Smooth muscle cell (in vitro differentiated cells): ENCODE measurements at regions not wholly inside any gene's neighbourhood (a gene's known extent, or its start where the extent isn't known, plus 50 kb on each side); places are given as distances from the start of the nearest gene placed in this dataset.

Experiments used
- DNase-seq: peaks from one replicate; lab custom pipeline; 2025; ENCODE audit not compliant: unreplicated experiment; lab: John Stamatoyannopoulos, UW
- H2AFZ ChIP-seq: fragments of 200-600 bp; sonication (generic); 2 replicates; pipeline ENCODE4 v1.6.0; 2016; ENCODE audit warnings: antibody characterized with exemption, low read depth, mild to moderate bottlenecking
- H3F3A ChIP-seq: fragments of 200-600 bp; sonication (generic); 2 replicates; pipeline ENCODE4 v1.6.0; 2017; ENCODE audit warnings: antibody characterized with exemption, low read depth
- H3K27ac ChIP-seq: fragments of 200-600 bp; sonication (generic); 2 replicates; pipeline ENCODE4 v1.5.1; 2016; ENCODE audit warnings: low read depth, mild to moderate bottlenecking
- H3K27me3 ChIP-seq: fragments of 200-600 bp; sonication (generic); 2 replicates; pipeline ENCODE4 v1.6.1; 2016; ENCODE audit warnings: low read depth, mild to moderate bottlenecking
- H3K36me3 ChIP-seq: fragments of 200-600 bp; sonication (generic); 2 replicates; pipeline ENCODE4 v1.5.1; 2016; ENCODE audit warnings: low read depth
- H3K4me1 ChIP-seq: fragments of 200-600 bp; sonication (generic); 2 replicates; pipeline ENCODE4 v1.5.1; 2016; ENCODE audit warnings: low read depth
- H3K4me2 ChIP-seq: fragments of 200-600 bp; sonication (generic); 2 replicates; pipeline ENCODE4 v1.6.0; 2016; ENCODE audit warnings: mild to moderate bottlenecking
- H3K4me3 ChIP-seq: fragments of 200-600 bp; sonication (generic); 2 replicates; pipeline ENCODE4 v1.5.1; 2016; ENCODE audit warnings: mild to moderate bottlenecking
- H3K79me2 ChIP-seq: fragments of 200-600 bp; sonication (generic); 2 replicates; pipeline ENCODE4 v1.6.0; 2016; ENCODE audit warnings: low read depth, mild to moderate bottlenecking
- H3K9ac ChIP-seq: fragments of 200-600 bp; sonication (generic); 2 replicates; pipeline ENCODE4 v1.6.0; 2016; ENCODE audit warnings: low read depth
- H3K9me3 ChIP-seq: fragments of 200-600 bp; sonication (generic); replicated peaks from 2 replicates; pipeline ENCODE4 v1.5.1; 2016; ENCODE audit warnings: low read depth
- H4K20me1 ChIP-seq: fragments of 200-600 bp; sonication (generic); 2 replicates; pipeline ENCODE4 v1.6.0; 2016; ENCODE audit warnings: low read depth
- CTCF ChIP-seq: fragments of 200-600 bp; sonication (generic); IDR thresholded peaks from 2 replicates; pipeline ENCODE4 v1.5.1; 2017; ENCODE audit warnings: borderline replicate concordance, mild to moderate bottlenecking, antibody characterized with exemption; ENCODE audit not compliant: insufficient read depth, poor library complexity, severe bottlenecking
- WGBS: methylation state at CpG from one replicate; pipeline ENCODE4 v1.1.7; 2016; ENCODE audit warnings: low lambda C conversion rate; 5-methylcytosine and 5-hydroxymethylcytosine counted together

DNA sequence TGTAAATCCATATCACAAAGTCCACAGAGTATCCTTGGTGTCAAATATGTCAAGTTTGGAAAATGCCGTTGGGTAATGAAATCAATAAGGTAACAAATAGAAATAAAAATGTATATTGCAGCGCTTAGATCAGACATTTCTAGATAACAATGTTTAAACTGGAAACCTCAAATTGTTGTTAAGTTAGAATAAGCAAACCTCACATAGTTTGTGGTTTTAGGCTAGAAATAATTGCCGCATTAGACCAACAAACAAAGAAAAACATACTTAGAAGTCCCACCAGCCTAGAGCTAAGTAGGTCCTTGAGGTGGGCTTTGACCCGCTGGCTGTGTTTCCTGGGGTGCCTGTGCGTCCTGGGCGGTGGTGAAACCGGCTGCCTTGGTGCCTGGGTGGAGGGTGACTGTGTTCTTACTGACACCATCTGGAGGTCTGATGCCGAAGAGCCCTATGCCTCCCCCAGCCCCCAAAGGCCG is 71.4 kb downstream of the DACT2 start:
- peak overlapping the region; percentile 4 for H3K9ac ChIP-seq
- no peaks in the 10 kb centered on the region for H3K36me3 ChIP-seq
- no peaks in the 10 kb centered on the region for H3F3A ChIP-seq
- peak overlapping the region; percentile 72 for H3K4me2 ChIP-seq
- H2AFZ ChIP-seq = no peak overlapping the region
- no peaks in the 10 kb centered on the region for H3K79me2 ChIP-seq
- H3K9me3 ChIP-seq = no peaks in the 10 kb centered on the region
- peak overlapping the region; percentile 54 for H3K27ac ChIP-seq
- peaks cover 7% of the 10 kb centered on the region for H3K27me3 ChIP-seq
- H3K4me3 ChIP-seq = no peak overlapping the region
- WGBS = 50% methylated on average over 9 of the region's 9 CpGs
- TF ChIP-seq CTCF = no peak
- H4K20me1 ChIP-seq = no peaks in the 10 kb centered on the region
- no peaks in the 10 kb centered on the region for H3K4me1 ChIP-seq
- DNase-seq = no peak

DNA sequence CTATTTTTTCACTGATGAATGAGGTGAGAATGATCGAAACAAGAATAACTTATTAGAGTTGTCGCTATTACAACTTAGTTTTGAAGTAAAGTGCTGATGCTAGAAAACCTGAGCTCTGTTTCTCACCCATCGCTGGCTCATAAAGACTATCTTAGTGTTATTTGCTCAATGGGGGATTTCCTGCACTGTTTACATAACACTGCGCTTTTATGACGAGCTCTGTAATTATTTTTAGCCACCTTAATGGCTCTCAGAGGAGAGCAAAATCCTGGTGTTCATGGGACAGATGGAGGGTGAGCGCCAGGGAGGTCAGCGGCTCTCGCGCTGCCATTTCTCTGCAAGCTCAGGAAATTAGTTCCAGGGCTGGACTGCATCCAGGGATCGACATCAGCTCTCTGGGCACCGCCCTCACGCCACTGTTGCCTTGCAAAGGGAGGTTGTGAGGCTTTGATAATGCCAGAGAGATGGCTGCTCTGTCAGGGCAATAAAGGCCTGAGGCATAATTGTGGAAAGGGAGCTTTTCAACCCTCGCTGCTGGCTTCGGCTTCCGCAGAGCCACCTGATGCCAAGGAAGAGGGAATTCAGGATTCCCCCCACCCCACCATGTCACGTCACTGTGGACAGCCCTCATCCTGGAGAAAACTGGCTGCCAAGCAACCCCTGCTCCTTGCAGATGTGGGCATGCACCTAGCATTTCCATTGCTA is 72.0 kb downstream of the DACT2 start:
- H3K36me3 ChIP-seq = no peaks in the 10 kb centered on the region
- H3K27me3 ChIP-seq = peaks cover 7% of the 10 kb centered on the region
- WGBS = 44% methylated on average over 16 of the region's 16 CpGs
- H4K20me1 ChIP-seq = no peaks in the 10 kb centered on the region
- peak overlapping the region; percentile 72 for H3K4me2 ChIP-seq
- H3K4me3 ChIP-seq = no peak overlapping the region
- no peaks in the 10 kb centered on the region for H3F3A ChIP-seq
- H3K27ac ChIP-seq = peak overlapping the region; percentile 54
- no peaks in the 10 kb centered on the region for H3K79me2 ChIP-seq
- no peaks in the 10 kb centered on the region for H3K9me3 ChIP-seq
- no peak for DNase-seq
- TF ChIP-seq CTCF = no peak
- H3K4me1 ChIP-seq = no peaks in the 10 kb centered on the region
- H2AFZ ChIP-seq = no peak overlapping the region
- no peak overlapping the region for H3K9ac ChIP-seq

DNA sequence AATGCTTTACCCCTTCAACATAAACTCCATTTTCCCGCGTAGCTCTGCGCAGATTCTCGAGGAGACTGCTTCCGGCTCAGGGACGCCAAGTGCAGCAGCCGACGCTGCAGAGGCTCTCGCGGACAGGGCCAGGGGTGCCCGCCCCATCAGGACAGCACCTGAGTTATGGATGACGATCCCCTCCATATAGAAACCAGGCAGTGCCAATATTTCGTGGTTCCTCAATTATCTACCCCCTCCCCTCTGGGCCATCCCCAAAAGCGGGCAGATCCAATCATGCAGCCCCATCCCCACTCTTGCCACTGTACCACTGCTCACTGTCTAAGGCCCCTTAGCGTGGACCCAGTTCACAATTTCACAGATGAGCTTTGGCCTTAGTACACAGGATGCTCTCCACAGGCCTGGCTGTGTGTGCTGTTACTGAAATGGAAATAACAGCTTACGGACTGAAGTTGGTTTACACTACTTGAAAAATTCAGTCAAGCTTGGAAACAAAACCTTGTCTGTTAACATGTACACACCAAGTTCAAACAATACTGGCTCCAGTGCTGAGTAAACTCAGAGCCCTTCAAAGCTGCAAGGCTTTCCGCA is 74.5 kb downstream of the DACT2 start:
- no peak for TF ChIP-seq CTCF
- Histone ChIP-seq H3F3A (no peaks in the 10 kb centered on the region), H4K20me1 (no peaks in the 10 kb centered on the region), H3K4me1 (no peaks in the 10 kb centered on the region), H3K27me3 (peaks cover 7% of the 10 kb centered on the region), H3K36me3 (no peaks in the 10 kb centered on the region), H3K9me3 (no peaks in the 10 kb centered on the region), H3K27ac (no peak overlapping the region), H3K4me2 (no peak overlapping the region), H3K9ac (no peak overlapping the region), H3K4me3 (no peak overlapping the region), H2AFZ (no peak overlapping the region), H3K79me2 (no peaks in the 10 kb centered on the region)
- DNase-seq = no peak
- 96% methylated on average over 17 of the region's 17 CpGs for WGBS

DNA sequence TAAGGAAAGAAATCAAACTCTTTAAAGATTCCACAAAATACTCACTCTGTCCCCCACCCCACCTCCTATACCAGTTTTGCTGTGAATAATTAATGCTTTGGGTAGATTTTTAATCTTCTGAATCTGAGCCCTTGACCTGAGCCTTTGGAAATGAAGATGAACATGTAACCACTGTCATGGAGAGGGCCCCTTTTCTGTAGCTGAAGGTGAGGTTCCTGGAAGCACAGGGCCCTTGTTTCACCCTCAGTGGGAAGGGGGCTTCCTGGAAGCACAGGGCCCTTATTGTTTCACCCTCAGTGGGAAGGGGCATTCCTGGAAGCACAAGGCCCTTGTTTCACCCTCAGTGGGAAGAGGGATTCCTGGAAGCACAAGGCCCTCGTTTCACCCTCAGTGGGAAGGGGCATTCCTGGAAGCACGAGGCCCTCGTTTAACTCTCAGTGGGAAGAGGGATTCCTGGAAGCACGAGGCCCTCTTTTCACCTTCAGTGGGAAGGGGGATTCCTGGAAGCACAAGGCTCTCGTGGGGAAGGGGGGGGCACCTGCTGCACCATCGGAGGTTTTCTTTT is 75.7 kb downstream of the DACT2 start:
- no peak overlapping the region for H3K27ac ChIP-seq
- H4K20me1 ChIP-seq = no peaks in the 10 kb centered on the region
- no peaks in the 10 kb centered on the region for H3K9me3 ChIP-seq
- no peak overlapping the region for H3K9ac ChIP-seq
- no peaks in the 10 kb centered on the region for H3K4me1 ChIP-seq
- no peak overlapping the region for H2AFZ ChIP-seq
- WGBS = 62% methylated on average over 6 of the region's 6 CpGs
- no peak for DNase-seq
- H3K36me3 ChIP-seq = no peaks in the 10 kb centered on the region
- no peak for TF ChIP-seq CTCF
- no peaks in the 10 kb centered on the region for H3K79me2 ChIP-seq
- H3K27me3 ChIP-seq = peaks cover 7% of the 10 kb centered on the region
- H3K4me2 ChIP-seq = no peak overlapping the region
- H3F3A ChIP-seq = no peaks in the 10 kb centered on the region
- no peak overlapping the region for H3K4me3 ChIP-seq
